ENCODE measurements at regions not wholly inside any gene's neighbourhood (a gene's known extent, or its start where the extent isn't known, plus 50 kb on each side); places are given as distances from the start of the nearest gene placed in this dataset.
"Not testable (repeated sequence)": the region's sequence is repeated elsewhere in the genome, so short reads cannot be mapped to it uniquely, and the experiment has no call there.

GRCh38 chr3:157856078-157856939 lies 249.9 kb downstream of the SHOX2 start:
- DNase-seq: no peak

DNA sequence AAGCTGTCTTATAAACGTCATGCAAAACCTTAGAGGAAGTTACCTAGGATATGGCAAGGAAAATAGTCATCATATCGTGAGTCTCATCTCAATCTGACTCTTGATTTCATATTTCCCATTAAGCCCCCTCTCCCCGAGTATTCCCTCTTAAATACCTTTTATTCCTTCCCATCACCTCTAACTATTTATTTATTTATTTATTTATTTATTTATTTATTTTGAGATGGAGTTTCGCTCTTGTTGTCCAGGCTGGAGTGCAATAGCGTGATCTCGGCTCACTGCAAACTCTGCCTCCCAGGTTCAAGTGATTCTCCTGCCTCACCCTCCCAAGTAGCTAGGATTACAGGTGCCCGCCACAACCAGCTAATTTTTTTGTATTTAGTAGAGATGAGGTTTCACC lies 260.4 kb downstream of the SHOX2 start:
- not testable (repeated sequence) for DNase-seq

GRCh38 chr3:157844800-157845565 lies 261.2 kb downstream of the SHOX2 start:
- no peak for DNase-seq

DNA sequence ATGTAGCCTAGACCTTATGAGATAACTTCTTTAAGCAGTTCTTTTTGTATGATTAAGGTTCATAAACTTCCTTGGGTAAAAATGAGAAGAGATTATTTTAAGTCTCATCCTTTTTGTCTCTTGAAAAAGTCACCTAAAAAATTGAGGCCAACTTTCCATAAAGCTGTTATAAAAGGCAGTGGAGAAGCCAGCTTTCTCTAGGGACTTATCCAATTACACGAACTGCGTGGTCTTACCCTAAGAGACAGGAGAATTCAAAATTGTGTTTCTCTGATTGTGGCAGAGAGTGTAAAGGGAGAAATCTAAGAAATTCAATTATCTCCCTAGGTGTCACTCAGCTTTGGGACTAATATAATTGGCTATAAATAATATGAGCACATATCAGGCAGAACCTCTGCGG lies 262.0 kb downstream of the SHOX2 start:
- DNase-seq: no peak

DNA sequence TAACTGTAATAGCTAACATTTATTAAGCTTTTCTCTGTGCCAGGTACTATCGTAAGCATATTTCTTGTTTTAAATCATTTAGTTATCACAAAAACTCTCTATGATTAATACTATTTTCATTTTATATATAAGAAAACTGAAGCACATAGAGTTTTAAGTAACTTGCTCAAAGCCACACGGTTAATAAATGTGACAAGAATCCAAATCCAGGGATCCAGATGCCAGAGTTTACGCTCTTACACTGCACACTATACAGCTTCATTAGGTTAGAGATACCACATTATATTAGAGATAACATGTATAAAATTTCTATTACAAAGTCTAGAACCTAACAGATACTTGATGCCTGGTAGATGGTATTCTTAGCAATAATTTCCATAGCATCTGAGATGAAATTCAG lies 265.2 kb downstream of the SHOX2 start:
- no peak for DNase-seq

DNA sequence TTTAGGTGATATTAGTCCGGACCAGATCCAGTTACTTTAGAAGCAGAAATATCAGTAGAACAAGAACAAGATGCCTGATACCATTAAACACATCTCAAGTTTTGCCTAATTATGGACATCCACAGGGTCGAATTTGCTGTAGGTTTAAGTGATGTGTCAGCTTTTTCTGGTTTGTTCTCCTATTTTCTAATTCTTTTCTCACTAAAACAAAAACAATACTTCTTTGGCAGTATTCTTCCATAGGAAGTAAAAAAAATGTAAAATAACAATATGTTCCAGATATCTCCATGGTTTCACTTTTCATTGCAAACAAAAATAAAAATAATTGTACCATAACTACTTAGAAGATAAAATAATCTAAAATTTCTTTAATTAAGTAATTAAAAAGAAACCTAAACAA lies 265.7 kb downstream of the SHOX2 start:
- no peak for DNase-seq

- no peak for DNase-seq
These were observed 267.8 kb downstream of the SHOX2 start for GRCh38 chr3:157838457-157838856.

DNA sequence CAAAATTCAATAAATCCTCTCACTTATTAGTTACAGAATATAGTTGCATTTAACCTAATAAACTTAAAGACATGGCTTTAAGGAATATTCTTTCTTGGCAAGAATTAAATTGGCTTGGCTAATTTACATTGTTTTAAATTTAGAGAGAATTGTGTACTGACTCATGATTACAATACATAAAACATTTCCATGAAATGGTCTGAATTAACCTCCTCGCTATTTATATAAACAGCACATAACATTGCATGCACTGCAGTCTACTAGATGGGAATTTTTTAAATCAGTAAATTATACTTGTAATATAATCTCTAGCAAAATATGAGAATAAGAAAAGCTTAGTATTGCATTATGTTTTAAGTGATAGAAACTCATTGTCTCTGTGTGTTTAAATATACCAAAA lies 268.9 kb downstream of the SHOX2 start:
- no peak for DNase-seq

DNA sequence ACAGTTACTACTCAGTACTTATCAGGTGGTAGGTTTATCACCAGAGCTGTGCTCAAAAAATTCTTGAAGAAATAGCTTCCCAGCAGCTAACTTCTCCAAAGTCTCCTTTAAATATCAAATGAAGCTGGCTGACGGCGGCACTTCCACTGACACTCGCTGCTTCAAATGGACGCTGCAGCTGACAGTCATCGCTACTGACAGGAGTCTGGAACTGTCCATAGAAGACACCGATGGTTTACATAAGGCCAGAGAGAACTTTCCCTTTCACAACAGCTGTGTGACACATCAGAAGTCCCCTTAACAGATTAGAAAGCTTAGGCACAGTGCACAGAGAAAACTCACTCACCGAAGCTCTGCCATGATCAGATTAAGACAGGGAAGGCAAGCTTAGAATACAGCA lies 270.2 kb downstream of the SHOX2 start:
- no peak for DNase-seq

DNA sequence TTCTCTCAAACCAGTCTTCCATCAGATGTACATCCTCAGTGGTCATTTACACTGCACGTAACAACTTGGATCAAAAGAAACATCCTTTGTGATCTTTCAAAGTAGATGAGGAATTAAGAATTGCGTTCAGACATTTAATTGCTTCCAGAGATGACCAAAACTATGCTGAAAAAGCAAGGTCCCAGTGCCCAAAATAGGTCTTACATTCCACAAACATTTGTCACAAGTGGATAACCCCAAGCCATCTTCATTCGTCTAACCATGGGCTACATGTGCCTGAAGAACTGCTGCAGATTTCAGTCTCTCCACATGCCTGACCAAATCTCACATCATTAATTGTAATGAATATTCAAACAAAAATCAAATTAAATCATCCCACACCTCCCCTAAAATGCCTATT lies 273.6 kb downstream of the SHOX2 start:
- DNase-seq: no peak

- no peak for DNase-seq
These were observed 275.5 kb downstream of the SHOX2 start for GRCh38 chr3:157830556-157831236.

DNA sequence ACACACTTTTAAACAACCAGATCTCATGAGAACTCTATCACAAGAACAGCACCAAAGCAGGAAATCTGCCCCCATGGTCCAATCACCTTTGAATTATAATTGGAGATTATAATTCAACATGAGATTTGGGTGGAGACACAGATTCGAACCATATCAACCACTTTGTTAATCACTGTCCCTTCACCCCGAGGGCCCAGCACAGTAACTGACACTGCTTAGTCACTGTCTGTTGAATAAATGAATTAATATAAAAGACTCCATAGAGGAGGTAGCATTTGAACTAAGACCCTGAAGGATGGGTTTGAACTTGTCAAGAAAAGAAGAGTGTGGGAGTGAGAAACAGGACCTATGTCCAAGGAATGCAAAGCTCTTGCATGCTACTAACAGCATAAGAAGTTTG lies 276.4 kb downstream of the SHOX2 start:
- no peak for DNase-seq

- DNase-seq: no peak
These were observed 281.9 kb downstream of the SHOX2 start for GRCh38 chr3:157824281-157824680.

GRCh38 chr3:157823050-157823449 lies 283.2 kb downstream of the SHOX2 start:
- DNase-seq: no peak

DNA sequence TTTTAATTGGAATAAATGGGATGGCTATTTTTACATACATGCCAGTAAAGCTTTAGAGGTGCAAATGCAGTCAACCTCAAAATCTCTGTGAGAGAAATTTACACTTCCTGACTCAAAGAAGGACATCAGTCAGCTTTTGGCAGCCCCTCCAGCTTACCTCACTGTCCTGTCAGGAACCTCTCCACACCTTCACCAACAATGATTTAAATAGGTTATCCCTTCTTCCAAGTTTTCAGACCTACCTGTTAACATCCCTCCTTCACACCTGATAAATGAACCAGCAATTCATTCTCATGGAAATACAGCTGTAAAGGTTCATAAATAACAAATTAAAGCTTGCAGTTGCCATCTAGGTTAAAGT lies 286.1 kb downstream of the SHOX2 start:
- DNase-seq: no peak

GRCh38 chr3:157819270-157820156 lies 286.7 kb downstream of the SHOX2 start:
- no peak for DNase-seq

- DNase-seq: no peak
These were observed 289.3 kb downstream of the SHOX2 start for GRCh38 chr3:157816896-157817295.

DNA sequence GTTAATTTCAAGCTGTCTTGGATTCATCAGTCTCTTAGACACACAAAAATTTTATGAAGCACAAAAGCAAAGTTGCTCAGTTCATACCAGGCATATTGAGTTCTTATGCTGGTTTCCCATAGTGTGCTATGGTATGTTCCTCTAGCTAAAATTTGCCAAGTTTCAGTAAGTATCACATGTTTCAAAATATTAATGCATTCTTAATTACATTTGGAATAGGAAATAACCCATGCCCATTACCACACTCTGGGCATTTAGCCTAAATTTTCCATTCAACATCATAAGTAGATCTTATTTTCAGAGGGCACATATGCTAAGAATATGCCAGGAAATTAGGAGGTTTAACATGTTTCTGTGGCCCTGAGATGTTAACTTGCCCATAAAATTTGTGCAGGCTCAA lies 289.9 kb downstream of the SHOX2 start:
- no peak for DNase-seq

GRCh38 chr3:157815739-157816138 lies 290.5 kb downstream of the SHOX2 start:
- DNase-seq: no peak

DNA sequence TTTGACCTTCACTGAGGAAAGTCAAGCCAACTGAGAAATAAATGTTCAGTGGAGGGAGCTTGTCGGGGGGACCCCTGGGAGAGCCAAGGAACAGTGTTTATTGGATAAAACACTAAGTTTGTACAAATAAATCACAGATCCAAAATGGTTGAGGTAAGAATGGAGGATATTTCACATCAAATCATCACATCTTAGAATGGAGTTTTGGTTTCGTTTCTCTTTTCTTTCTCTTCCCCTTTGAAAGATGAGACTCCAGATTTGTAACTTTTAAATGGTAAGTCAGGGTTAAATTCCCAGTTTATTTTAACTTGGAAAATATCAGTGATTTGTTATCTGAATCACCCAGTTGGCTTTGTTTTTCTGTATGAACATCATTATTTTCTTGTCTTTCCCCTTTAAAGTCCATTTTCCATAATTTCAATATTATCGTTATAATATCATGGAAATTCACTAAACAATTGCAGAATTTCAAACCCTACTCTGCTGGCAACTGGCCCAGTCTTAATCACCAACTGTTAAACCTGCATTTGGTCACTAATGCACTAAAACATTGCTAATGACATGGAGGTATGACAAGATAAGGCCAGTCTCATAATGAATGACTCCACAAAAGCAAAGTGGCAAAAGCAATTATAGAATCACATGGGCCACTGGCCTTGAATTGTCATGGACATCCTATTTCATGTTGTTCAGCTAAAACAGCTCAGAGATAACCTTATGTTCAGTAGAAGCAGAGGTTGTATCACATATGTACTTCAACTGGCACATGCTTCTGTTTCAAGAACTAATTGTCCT lies 295.1 kb downstream of the SHOX2 start:
- no peak for DNase-seq

DNA sequence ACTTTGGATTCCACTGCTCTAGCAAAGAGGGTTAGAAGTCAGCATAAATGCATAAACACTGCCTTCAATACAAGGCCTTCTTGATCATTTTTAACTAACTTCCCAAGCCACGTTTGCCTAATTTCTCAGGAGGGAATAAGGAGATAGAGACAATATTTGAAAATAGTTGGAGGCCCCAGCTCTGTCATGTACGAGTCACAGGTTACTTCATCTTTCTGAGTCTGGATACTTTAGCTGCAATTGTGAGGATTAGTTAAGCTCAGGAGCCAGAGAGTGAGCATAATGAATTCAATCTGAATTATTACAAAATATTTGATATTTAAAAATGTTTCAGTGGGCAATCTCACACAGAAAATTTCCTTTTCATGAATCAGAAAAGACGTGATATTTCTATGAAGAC lies 298.9 kb downstream of the SHOX2 start:
- DNase-seq: no peak

DNA sequence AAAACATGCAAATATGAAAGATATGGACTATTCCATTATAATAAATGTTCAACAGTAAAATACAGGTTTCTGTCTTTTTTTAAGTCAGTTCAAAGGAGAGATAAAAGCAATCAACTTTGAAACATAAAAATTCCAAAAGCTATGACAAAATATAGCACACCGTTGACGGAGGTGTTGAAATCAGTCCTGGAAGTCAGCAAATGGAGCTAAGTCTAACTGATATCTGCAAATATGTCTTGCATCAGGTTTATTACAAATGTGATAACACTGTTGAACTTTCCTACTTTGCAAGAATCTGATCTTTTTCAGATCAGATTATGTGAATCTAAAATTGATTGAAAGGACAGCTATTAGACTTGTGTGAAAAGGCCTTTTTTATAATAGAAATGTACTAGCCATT lies 300.7 kb downstream of the SHOX2 start:
- DNase-seq: no peak

Data from NCI-H345 (cell line).